Endothelial cell of umbilical vein (primary cell): ENCODE measurements at regions not wholly inside any gene's neighbourhood (a gene's known extent, or its start where the extent isn't known, plus 50 kb on each side); places are given as distances from the start of the nearest gene placed in this dataset.

ENCODE experiments used
- BruUV-seq: library from RNA; stranded (reverse); fragments of 400-500 nt; replicated peaks from 2 replicates; lab custom pipeline; 2021; lab: Mats Ljungman, UMichigan
- CTCF ChIA-PET: fragments of 300-600, 350-600 bp; sonication (Branson Sonifier 250); formaldehyde crosslinking; loops from one replicate; lab custom pipeline; 2021; ENCODE audit warnings: antibody characterized with exemption, inconsistent platforms; lab: Charles Lee
- POLR2A ChIA-PET: fragments of 300-600, 350-600 bp; sonication (Branson Sonifier 250); formaldehyde crosslinking; loops from one replicate; lab custom pipeline; 2021; ENCODE audit warnings: antibody characterized with exemption, inconsistent platforms; lab: Charles Lee
- DNase-seq: peaks from one replicate; pipeline ENCODE4 v3.0.0-alpha.2; 2011; ENCODE audit warnings: low read depth, low spot score
- FAIRE-seq: peaks from 2 replicates; lab custom pipeline; 2011; peaks lifted over from hg19 to GRCh38; lab: Jason Lieb, UNC
- H2AFZ ChIP-seq: 2 replicates; pipeline ENCODE4 v1.6.0; 2012; ENCODE audit warnings: low read depth, low read length, control low read depth, inconsistent platforms
- H3K27ac ChIP-seq: 2 replicates; pipeline ENCODE4 v1.5.1; 2011; ENCODE audit warnings: low read depth, mild to moderate bottlenecking, control low read depth, low read length, moderate library complexity; ENCODE audit not compliant: insufficient read depth
- H3K27me3 ChIP-seq, 2 experiments: 2 replicates each; pipeline versions ENCODE4 v1.6.0 to v1.6.1; 2011; ENCODE audit warnings: low read length in 2 of 2, mixed read lengths in 1 of 2; ENCODE audit not compliant: control insufficient read depth in 2 of 2, insufficient read depth in 2 of 2
- H3K36me3 ChIP-seq, 2 experiments: 2 replicates in 1 of 2; 3 replicates in 1 of 2; pipeline ENCODE4 v1.5.1; 2011; ENCODE audit warnings: low read length in 2 of 2, mild to moderate bottlenecking in 1 of 2, moderate library complexity in 1 of 2; ENCODE audit not compliant: control insufficient read depth in 2 of 2, insufficient read depth in 2 of 2; ENCODE audit errors: extremely low read depth in 1 of 2
- H3K4me1 ChIP-seq: 3 replicates; pipeline ENCODE4 v1.5.1; 2011; ENCODE audit warnings: mild to moderate bottlenecking, low read length; ENCODE audit not compliant: control insufficient read depth, insufficient read depth; ENCODE audit errors: extremely low read depth
- H3K4me2 ChIP-seq: 2 replicates; pipeline ENCODE4 v1.6.1; 2011; ENCODE audit warnings: low read length, control low read depth, mixed read lengths; ENCODE audit not compliant: insufficient read depth
- H3K4me3 ChIP-seq, 3 experiments: fragments of 200-600 bp in 1 of 3; sonication (generic), shearing (Covaris generic) in 1 of 3; replicated peaks in 1 of 3; 2 replicates each; pipeline ENCODE4 v1.5.1; 2011 to 2016; ENCODE audit warnings: control low read depth in 3 of 3, low read length in 3 of 3, mild to moderate bottlenecking in 2 of 3, inconsistent platforms in 1 of 3, low read depth in 1 of 3, moderate library complexity in 1 of 3; ENCODE audit not compliant: insufficient read depth in 1 of 3
- H3K79me2 ChIP-seq: 2 replicates; pipeline ENCODE4 v1.6.0; 2012; ENCODE audit warnings: low read length, inconsistent platforms; ENCODE audit not compliant: control insufficient read depth, insufficient read depth
- H3K9ac ChIP-seq: replicated peaks from 2 replicates; pipeline ENCODE3; 2011; ENCODE audit warnings: low read length, control low read depth; ENCODE audit not compliant: insufficient read depth; ENCODE audit errors: extremely low read depth
- H3K9me1 ChIP-seq: replicated peaks from 3 replicates; pipeline ENCODE4 v1.6.0; 2011; ENCODE audit warnings: mild to moderate bottlenecking, low read length; ENCODE audit not compliant: control insufficient read depth, insufficient read depth; ENCODE audit errors: extremely low read depth
- H3K9me3 ChIP-seq: replicated peaks from 2 replicates; pipeline ENCODE4 v1.5.1; 2012; ENCODE audit warnings: low read length, inconsistent platforms; ENCODE audit not compliant: control insufficient read depth, insufficient read depth
- H4K20me1 ChIP-seq: replicated peaks from 2 replicates; pipeline ENCODE3; 2011; ENCODE audit warnings: mild to moderate bottlenecking, low read length; ENCODE audit not compliant: control insufficient read depth, insufficient read depth; ENCODE audit errors: extremely low read depth
- EZH2 ChIP-seq: IDR thresholded peaks from 2 replicates; pipeline ENCODE4 v1.6.1; 2012; ENCODE audit warnings: borderline replicate concordance, low read depth, mild to moderate bottlenecking, moderate library complexity, low read length, inconsistent platforms; ENCODE audit not compliant: severe bottlenecking
- FOS ChIP-seq: IDR thresholded peaks from 2 replicates; pipeline ENCODE4 v1.6.1; 2011; ENCODE audit warnings: mild to moderate bottlenecking, low read length, moderate library complexity, borderline replicate concordance; ENCODE audit not compliant: insufficient read depth
- GATA2 ChIP-seq: IDR thresholded peaks from 2 replicates; pipeline ENCODE4 v1.7.0; 2011; ENCODE audit warnings: low read depth, mild to moderate bottlenecking, moderate library complexity, mixed read lengths, low read length; ENCODE audit not compliant: insufficient read length, insufficient read depth
- JUN ChIP-seq: IDR thresholded peaks from 2 replicates; pipeline ENCODE4 v1.6.1; 2011; ENCODE audit warnings: borderline replicate concordance, low read depth; ENCODE audit not compliant: insufficient read length, insufficient read depth
- MYC ChIP-seq: IDR thresholded peaks from one replicate; pipeline ENCODE4 v1.6.1; 2011; ENCODE audit warnings: mild to moderate bottlenecking, low read depth, low read length
- POLR2A ChIP-seq: IDR thresholded peaks from 2 replicates; pipeline ENCODE4 v1.6.1; 2012; ENCODE audit warnings: low read depth, mild to moderate bottlenecking, control low read depth, low read length
- POLR2AphosphoS5 ChIP-seq: IDR thresholded peaks from 2 replicates; pipeline ENCODE4 v1.6.1; 2012; ENCODE audit warnings: low read depth, mild to moderate bottlenecking, control low read depth, low read length, moderate library complexity; ENCODE audit not compliant: insufficient read depth
- dilution Hi-C: fragments of 300-500 bp; cut with MboI; formaldehyde crosslinking; loops from one replicate; pipeline ENCODE4 v1.15.0; 2019; ENCODE audit warnings: low sequenced_read_pairs; ENCODE audit not compliant: extremely low pct_ligation_motif_present
- intact Hi-C: fragments of 100-400 bp; cut with micrococcal nuclease; formaldehyde crosslinking; loops from one replicate; pipeline ENCODE4 v1.10.0; 2022
- TF ChIP-seq, protein P1 (sequence below), 2 donors: IDR thresholded peaks; 1 replicate in 1 of 2; 2 replicates in 1 of 2; pipeline ENCODE4 v1.5.1; 2011; ENCODE audit warnings: low read length in 2 of 2, mild to moderate bottlenecking in 2 of 2, moderate library complexity in 2 of 2, control low read depth in 1 of 2, inconsistent platforms in 1 of 2, low read depth in 1 of 2; ENCODE audit not compliant: insufficient read depth in 1 of 2; ENCODE audit errors: extremely low read depth in 1 of 2

DNA sequence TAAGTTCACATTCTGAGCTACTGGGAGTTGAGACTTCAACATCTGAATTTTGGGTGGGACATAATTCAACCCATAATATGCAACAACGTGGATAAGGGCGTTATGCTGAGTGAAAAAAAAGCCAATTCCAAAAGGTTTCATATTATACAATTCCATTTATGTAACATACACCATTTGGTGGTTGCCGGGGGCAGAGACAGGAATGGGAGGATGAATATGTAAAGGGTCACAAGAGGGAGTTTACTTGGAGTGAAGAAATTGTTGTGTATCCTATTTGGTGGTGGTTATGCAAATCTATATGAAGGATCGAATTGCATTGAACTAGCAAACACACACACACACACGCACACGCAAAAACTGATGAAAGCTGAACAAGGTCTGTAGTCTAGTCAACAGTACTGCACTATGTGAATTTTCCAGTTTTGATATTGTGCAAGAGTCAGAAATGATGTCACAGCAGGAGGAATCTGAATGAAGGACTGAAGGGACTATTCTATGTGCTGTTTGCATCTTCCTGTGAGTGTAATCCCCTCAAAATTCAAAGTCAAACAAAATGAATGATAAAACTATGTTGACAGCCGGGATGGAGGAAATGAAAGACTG lies 249.2 kb upstream of the HABP2 start:
- CTCF ChIA-PET = no interaction called here
- FAIRE-seq (no peak), DNase-seq (no peak)
- H3K27ac ChIP-seq = no peak overlapping the region
- no peaks in the 10 kb centered on the region for H3K27me3 ChIP-seq
- H3K9ac ChIP-seq = no peak overlapping the region
- H2AFZ ChIP-seq = no peak overlapping the region
- no peak overlapping the region for H3K4me2 ChIP-seq
- no peaks in the 10 kb centered on the region for H3K4me1 ChIP-seq
- H3K36me3 ChIP-seq = no peaks in the 10 kb centered on the region
- BruUV-seq = no TSS peak
- no peak overlapping the region for H3K4me3 ChIP-seq
- POLR2A ChIA-PET = no interaction called here
- no peaks in the 10 kb centered on the region for H3K9me1 ChIP-seq
- dilution Hi-C loops (no loop called here), intact Hi-C loops (no loop called here)
- H3K79me2 ChIP-seq = no peaks in the 10 kb centered on the region
- no peaks in the 10 kb centered on the region for H3K9me3 ChIP-seq
- H4K20me1 ChIP-seq = no peaks in the 10 kb centered on the region
- TF ChIP-seq EZH2 (no peak), JUN (no peak), POLR2A (no peak), MYC (no peak)

DNA sequence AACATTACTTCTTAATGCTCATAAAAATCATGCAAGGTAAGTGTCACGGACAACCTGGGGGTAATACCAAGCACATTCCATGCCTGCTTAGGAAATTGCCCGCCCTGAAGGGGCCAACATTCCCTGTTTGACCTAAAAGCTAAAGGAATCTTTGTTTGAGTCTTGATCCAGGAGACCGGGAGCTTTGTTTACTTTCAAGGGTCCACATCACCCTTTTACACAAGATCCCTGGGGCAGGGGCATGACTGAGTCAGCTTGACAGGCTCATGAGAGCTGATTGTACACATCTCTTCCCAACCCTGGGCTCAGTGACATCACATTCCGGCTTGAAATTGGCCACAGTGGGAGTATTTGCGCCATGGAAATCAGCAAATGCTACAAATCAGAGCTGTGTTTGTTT lies 248.1 kb upstream of the HABP2 start:
- Histone ChIP-seq H3K36me3 (no peaks in the 10 kb centered on the region), H3K27me3 (no peaks in the 10 kb centered on the region), H3K9me3 (no peaks in the 10 kb centered on the region), H2AFZ (no peak overlapping the region), H3K79me2 (no peaks in the 10 kb centered on the region), H3K4me1 (no peaks in the 10 kb centered on the region), H3K9me1 (no peaks in the 10 kb centered on the region), H3K27ac (no peak overlapping the region), H4K20me1 (no peaks in the 10 kb centered on the region), H3K4me3 (no peak overlapping the region), H3K4me2 (no peak overlapping the region), H3K9ac (no peak overlapping the region)
- no peak for DNase-seq
- no peak for FAIRE-seq
- ChIA-PET POLR2A (no interaction called here), CTCF (interaction anchor here (1.2 to 1.4 kb wide), 2 partner anchors 10 to 21 kb away, joined by 3 to 4 read pairs; no protein-coding TSS in a partner anchor)
- BruUV-seq = no TSS peak
- intact Hi-C loops = no loop called here
- dilution Hi-C loops = no loop called here
- TF ChIP-seq MYC = no peak
- TF ChIP-seq EZH2 = no peak
- no peak for TF ChIP-seq POLR2A
- TF ChIP-seq POLR2AphosphoS5 = no peak
- TF ChIP-seq, protein P1, sequence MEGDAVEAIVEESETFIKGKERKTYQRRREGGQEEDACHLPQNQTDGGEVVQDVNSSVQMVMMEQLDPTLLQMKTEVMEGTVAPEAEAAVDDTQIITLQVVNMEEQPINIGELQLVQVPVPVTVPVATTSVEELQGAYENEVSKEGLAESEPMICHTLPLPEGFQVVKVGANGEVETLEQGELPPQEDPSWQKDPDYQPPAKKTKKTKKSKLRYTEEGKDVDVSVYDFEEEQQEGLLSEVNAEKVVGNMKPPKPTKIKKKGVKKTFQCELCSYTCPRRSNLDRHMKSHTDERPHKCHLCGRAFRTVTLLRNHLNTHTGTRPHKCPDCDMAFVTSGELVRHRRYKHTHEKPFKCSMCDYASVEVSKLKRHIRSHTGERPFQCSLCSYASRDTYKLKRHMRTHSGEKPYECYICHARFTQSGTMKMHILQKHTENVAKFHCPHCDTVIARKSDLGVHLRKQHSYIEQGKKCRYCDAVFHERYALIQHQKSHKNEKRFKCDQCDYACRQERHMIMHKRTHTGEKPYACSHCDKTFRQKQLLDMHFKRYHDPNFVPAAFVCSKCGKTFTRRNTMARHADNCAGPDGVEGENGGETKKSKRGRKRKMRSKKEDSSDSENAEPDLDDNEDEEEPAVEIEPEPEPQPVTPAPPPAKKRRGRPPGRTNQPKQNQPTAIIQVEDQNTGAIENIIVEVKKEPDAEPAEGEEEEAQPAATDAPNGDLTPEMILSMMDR (IDR thresholded peaks at IDR 0.05; ENCODE audit: extremely low read depth in 1 of 2, insufficient read depth in 1 of 2, low read depth in 1 of 2, low read length in 2 of 2) = no peak
- no peak for TF ChIP-seq FOS
- TF ChIP-seq GATA2 = no peak
